ENCODE measurements at regions not wholly inside any gene's neighbourhood (a gene's known extent, or its start where the extent isn't known, plus 50 kb on each side); places are given as distances from the start of the nearest gene placed in this dataset.

DNA sequence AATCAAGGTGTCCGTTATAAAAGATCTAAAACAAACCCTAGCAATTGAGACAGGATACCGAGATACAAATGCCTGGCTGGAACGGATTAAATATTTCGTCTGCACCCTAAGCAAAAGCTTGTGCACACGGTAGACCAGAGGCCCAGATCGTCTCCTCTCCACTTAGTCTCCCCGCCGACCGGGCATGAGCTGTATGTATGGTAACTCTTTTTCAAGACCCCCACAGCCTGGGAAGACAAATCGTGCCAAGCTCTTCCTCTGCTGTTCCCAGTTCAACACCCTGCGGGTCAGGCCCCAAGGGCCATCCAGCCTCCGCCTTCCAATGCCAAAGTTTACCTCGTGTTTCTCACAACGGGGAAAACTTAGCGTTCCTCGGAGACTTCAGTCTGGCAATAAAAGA is 285.7 kb upstream of the GALNT17 start:
- intact Hi-C loops (cut with DNase I; ENCODE audit: low total_unique reads) = no loop called here
- no peak for DNase-seq
- no peak overlapping the region for H3K27ac ChIP-seq
- H3K9me3 ChIP-seq = peaks cover 0 to 6% (median 0%) of the 10 kb centered on the region in 3 donors
- TF ChIP-seq, protein P1, sequence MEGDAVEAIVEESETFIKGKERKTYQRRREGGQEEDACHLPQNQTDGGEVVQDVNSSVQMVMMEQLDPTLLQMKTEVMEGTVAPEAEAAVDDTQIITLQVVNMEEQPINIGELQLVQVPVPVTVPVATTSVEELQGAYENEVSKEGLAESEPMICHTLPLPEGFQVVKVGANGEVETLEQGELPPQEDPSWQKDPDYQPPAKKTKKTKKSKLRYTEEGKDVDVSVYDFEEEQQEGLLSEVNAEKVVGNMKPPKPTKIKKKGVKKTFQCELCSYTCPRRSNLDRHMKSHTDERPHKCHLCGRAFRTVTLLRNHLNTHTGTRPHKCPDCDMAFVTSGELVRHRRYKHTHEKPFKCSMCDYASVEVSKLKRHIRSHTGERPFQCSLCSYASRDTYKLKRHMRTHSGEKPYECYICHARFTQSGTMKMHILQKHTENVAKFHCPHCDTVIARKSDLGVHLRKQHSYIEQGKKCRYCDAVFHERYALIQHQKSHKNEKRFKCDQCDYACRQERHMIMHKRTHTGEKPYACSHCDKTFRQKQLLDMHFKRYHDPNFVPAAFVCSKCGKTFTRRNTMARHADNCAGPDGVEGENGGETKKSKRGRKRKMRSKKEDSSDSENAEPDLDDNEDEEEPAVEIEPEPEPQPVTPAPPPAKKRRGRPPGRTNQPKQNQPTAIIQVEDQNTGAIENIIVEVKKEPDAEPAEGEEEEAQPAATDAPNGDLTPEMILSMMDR (IDR thresholded peaks at IDR 0.05) = no peak
- H3K27me3 ChIP-seq = no peaks in the 10 kb centered on the region
- no peak overlapping the region for H3K4me3 ChIP-seq
- H3K4me1 ChIP-seq = no peaks in the 10 kb centered on the region
- no peaks in the 10 kb centered on the region for H3K36me3 ChIP-seq

DNA sequence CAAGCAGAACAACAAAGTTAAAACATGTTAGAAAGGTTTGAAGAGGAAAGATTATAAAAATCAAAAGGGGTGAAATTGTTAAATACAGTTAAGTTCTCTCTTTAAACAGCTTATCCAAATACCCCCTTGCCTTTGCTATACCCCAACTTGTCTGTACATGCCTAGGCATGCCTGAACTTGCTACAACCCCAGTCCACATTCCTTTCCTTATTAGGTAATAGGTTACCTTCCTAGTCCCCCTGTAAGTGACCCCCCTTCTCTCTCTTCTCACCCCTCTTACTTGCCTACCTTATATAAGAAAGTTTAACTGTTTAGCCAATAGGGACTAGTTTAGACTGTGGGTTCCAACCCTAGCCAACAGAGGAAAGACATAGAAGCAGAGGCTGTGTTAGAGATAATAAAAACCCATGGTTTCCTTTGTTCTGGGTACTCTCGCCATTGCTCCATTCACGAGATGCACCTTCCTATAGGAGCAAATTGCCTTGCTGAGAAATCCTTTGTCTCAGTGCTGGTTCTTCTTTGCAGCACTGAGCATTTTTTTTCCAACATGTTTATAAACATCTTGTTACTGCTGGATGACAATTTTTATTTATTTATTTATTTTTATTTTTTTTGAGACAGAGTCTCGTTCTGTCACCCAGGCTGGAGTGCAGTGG is 282.2 kb upstream of the GALNT17 start:
- H3K36me3 ChIP-seq = no peaks in the 10 kb centered on the region
- H3K4me1 ChIP-seq = no peaks in the 10 kb centered on the region
- DNase-seq = no peak
- TF ChIP-seq, protein P1 (IDR thresholded peaks at IDR 0.05) = no peak
- no peaks in the 10 kb centered on the region for H3K27me3 ChIP-seq
- intact Hi-C loops (cut with DNase I; ENCODE audit: low total_unique reads) = no loop called here
- H3K4me3 ChIP-seq = no peak overlapping the region
- no peak overlapping the region for H3K27ac ChIP-seq
- no peaks in the 10 kb centered on the region for H3K9me3 ChIP-seq

DNA sequence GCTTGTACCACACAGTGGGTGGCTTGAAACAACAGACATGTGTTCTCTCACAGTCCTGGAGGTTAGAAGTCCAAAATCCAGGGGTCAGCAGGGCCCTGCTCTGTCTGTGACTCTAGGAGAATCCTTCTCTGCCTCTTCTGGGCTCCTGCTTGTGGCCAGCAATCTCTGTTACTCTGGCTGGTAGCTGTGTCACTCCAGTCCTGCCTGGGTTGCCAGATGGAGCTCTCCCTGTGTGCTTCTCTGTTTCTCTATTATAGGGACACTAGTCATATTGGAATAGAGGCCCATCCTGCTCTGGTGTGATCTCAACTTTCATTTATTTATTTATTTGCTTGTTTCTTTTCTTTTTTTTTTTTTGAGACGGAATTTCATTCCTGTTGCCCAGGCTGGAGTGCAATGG is 276.6 kb upstream of the GALNT17 start:
- intact Hi-C loops (cut with DNase I; ENCODE audit: low total_unique reads) = loop anchor here (5.0 kb wide), 1 partner anchor 482 kb away; no protein-coding TSS in a partner anchor
- no peaks in the 10 kb centered on the region for H3K9me3 ChIP-seq
- no peak for DNase-seq
- H3K4me1 ChIP-seq = no peaks in the 10 kb centered on the region
- H3K36me3 ChIP-seq = no peaks in the 10 kb centered on the region
- H3K27ac ChIP-seq = no peak overlapping the region
- TF ChIP-seq, protein P1 (IDR thresholded peaks at IDR 0.05) = no peak
- H3K4me3 ChIP-seq = no peak overlapping the region
- H3K27me3 ChIP-seq = no peaks in the 10 kb centered on the region

DNA sequence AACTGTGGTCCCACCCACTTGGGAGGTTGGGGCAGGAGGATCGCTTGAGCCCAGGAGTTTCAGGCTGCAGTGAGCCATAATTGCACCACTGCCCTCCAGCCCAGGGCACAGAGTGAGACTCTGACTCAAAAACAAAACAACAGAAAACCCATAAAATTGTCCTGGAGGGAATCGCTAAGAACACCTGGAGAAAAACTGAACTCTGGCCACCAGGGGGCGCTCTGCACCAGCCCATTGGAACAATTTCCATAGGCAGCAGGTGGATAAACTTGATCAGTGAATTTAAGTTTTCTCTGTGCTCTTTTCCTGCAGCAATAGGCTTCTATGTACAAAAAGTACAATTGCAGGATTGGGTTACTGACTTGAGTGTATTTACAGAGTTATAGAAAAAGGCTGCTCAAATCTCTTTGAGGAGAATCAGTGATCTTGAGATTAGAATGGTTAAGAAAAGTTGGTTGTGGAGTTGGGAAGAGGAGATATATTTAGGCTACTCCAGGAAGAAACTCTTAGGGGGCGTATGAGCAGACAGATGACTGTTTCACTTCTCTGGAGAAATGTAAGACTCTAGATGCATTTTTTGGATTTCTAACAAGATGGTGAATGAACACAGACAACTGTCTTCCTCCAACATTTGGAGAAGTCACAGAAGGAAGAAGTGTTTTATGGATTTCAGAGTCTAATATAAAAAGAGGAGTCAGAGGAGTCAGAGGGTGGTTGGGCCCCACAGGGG is 274.9 kb upstream of the GALNT17 start:
- DNase-seq = peak; percentile 47 to 72
- TF ChIP-seq, protein P1 (IDR thresholded peaks at IDR 0.05) = peak; percentile 87 to 89
- Histone ChIP-seq H3K36me3 (no peaks in the 10 kb centered on the region), H3K4me1 (no peaks in the 10 kb centered on the region), H3K27me3 (no peaks in the 10 kb centered on the region), H3K27ac (no peak overlapping the region), H3K4me3 (no peak overlapping the region), H3K9me3 (no peaks in the 10 kb centered on the region)
- intact Hi-C loops (cut with DNase I; ENCODE audit: low total_unique reads) = loop anchor here (2.0 to 5.0 kb wide), 2 partner anchors 480 to 876 kb away; no protein-coding TSS in a partner anchor

DNA sequence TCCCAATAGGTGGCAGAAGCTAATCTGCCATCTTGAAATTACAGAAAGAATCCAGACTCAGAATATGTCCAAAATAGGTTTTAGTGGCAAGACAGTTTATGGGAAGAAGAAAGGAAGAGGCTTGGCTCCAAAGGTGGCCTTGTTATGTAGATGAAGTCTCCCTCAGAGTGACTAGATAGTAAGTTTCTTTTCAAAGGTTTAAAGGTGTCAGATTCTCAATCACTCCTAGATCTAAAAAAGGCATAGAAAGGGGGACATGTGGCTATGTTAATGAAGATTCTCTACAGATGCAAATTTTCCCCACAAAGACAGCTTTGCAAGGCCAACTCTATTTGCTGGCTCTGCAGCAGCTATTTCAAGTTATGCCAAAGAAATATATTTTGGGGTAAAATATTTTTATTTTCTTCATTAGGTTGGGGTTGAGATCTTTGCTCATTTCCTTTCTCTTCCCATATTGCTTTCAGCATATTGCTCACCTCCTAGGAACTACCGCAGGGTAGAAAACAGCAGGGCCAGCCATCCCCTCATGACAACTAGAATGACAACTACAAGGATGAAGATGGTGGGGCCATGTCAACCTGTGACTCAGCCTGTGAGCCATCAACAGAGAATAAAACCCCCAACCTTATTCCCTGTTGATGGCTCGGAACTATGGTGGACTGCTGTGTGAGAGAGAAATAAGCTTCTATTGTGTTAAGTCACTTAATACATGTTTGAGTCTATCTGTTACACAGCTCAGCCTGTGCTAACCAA is 274.0 kb upstream of the GALNT17 start:
- DNase-seq = no peak
- TF ChIP-seq, protein P1 (IDR thresholded peaks at IDR 0.05) = no peak
- H3K4me1 ChIP-seq = no peaks in the 10 kb centered on the region
- intact Hi-C loops (cut with DNase I; ENCODE audit: low total_unique reads) = loop anchor here (2.0 to 5.0 kb wide), 2 partner anchors 479 to 875 kb away; no protein-coding TSS in a partner anchor
- H3K27me3 ChIP-seq = no peaks in the 10 kb centered on the region
- no peak overlapping the region for H3K4me3 ChIP-seq
- no peaks in the 10 kb centered on the region for H3K9me3 ChIP-seq
- no peak overlapping the region for H3K27ac ChIP-seq
- no peaks in the 10 kb centered on the region for H3K36me3 ChIP-seq

Measured in tibial artery (tissue), 4 donors.